Glutamatergic neuron (in vitro differentiated cells): ENCODE measurements at regions not wholly inside any gene's neighbourhood (a gene's known extent, or its start where the extent isn't known, plus 50 kb on each side); places are given as distances from the start of the nearest gene placed in this dataset.

Source experiments
- DNase-seq: peaks from one replicate; pipeline ENCODE4 v3.0.0; 2022
- H3K27ac Mint-ChIP-seq: one replicate; pipeline ENCODE4 v1.8.0; 2020; ENCODE audit warnings: mild to moderate bottlenecking, mixed read lengths, inconsistent platforms; ENCODE audit not compliant: unreplicated experiment
- H3K27me3 Mint-ChIP-seq: one replicate; pipeline ENCODE4 v1.8.0; 2020; ENCODE audit warnings: mild to moderate bottlenecking, moderate library complexity, mixed read lengths, inconsistent platforms; ENCODE audit not compliant: unreplicated experiment
- H3K36me3 Mint-ChIP-seq: one replicate; pipeline ENCODE4 v1.8.0; 2020; ENCODE audit warnings: mild to moderate bottlenecking, mixed read lengths, inconsistent platforms; ENCODE audit not compliant: unreplicated experiment
- H3K4me1 Mint-ChIP-seq: one replicate; pipeline ENCODE4 v1.8.0; 2020; ENCODE audit warnings: mild to moderate bottlenecking, low read depth, mixed read lengths, inconsistent platforms; ENCODE audit not compliant: unreplicated experiment
- H3K4me3 Mint-ChIP-seq: one replicate; pipeline ENCODE4 v1.8.0; 2020; ENCODE audit warnings: mild to moderate bottlenecking, mixed read lengths, inconsistent platforms; ENCODE audit not compliant: unreplicated experiment
- H3K9me3 Mint-ChIP-seq: one replicate; pipeline ENCODE4 v1.8.0; 2020; ENCODE audit warnings: mild to moderate bottlenecking, moderate library complexity, mixed read lengths, inconsistent platforms; ENCODE audit not compliant: unreplicated experiment
- CTCF ChIP-seq: fragments of 200-600 bp; sonication (generic); IDR thresholded peaks from one replicate; pipeline ENCODE4 v1.5.0; 2021; ENCODE audit not compliant: partially characterized antibody, unreplicated experiment

GRCh38 chr14:85447883-85448282, 82.1 kb upstream of the FLRT2 start:
- Mint-ChIP-seq H3K4me3 (no peak overlapping the region), H3K9me3 (peaks cover 1% of the 10 kb centered on the region)

GRCh38 chr14:85451421-85451820, 78.5 kb upstream of the FLRT2 start:
- H3K4me3 Mint-ChIP-seq = no peak overlapping the region
- peaks cover 3% of the 10 kb centered on the region for H3K27me3 Mint-ChIP-seq
- peaks cover 1% of the 10 kb centered on the region for H3K9me3 Mint-ChIP-seq
- H3K4me1 Mint-ChIP-seq = no peaks in the 10 kb centered on the region
- TF ChIP-seq CTCF = no peak
- DNase-seq = no peak
- no peak overlapping the region for H3K27ac Mint-ChIP-seq
- no peaks in the 10 kb centered on the region for H3K36me3 Mint-ChIP-seq

More at GRCh38 chr14:85447883-85448282, 82.1 kb upstream of the FLRT2 start:
- H3K36me3 Mint-ChIP-seq = no peaks in the 10 kb centered on the region
- no peak overlapping the region for H3K27ac Mint-ChIP-seq
- no peaks in the 10 kb centered on the region for H3K4me1 Mint-ChIP-seq
- no peaks in the 10 kb centered on the region for H3K27me3 Mint-ChIP-seq
- no peak for DNase-seq
- TF ChIP-seq CTCF = no peak

- H3K27me3 Mint-ChIP-seq = peaks cover 3% of the 10 kb centered on the region
- H3K4me3 Mint-ChIP-seq = no peak overlapping the region
- no peaks in the 10 kb centered on the region for H3K4me1 Mint-ChIP-seq
- no peak for DNase-seq
- no peak for TF ChIP-seq CTCF
- H3K36me3 Mint-ChIP-seq = no peaks in the 10 kb centered on the region
- peaks cover 1% of the 10 kb centered on the region for H3K9me3 Mint-ChIP-seq
- H3K27ac Mint-ChIP-seq = no peak overlapping the region
Measured at GRCh38 chr14:85453401-85454225, 76.3 kb upstream of the FLRT2 start.

GRCh38 chr14:85454226-85454813, 75.6 kb upstream of the FLRT2 start:
- Mint-ChIP-seq H3K36me3 (no peaks in the 10 kb centered on the region), H3K4me3 (no peak overlapping the region), H3K4me1 (no peaks in the 10 kb centered on the region), H3K9me3 (peaks cover 1% of the 10 kb centered on the region), H3K27ac (no peak overlapping the region), H3K27me3 (peaks cover 3% of the 10 kb centered on the region)
- DNase-seq = no peak
- TF ChIP-seq CTCF = no peak

- Mint-ChIP-seq H3K9me3 (peaks cover 2% of the 10 kb centered on the region), H3K27me3 (peaks cover 2% of the 10 kb centered on the region), H3K4me3 (no peak overlapping the region), H3K27ac (no peak overlapping the region), H3K36me3 (no peaks in the 10 kb centered on the region), H3K4me1 (no peaks in the 10 kb centered on the region)
- DNase-seq = no peak
- no peak for TF ChIP-seq CTCF
Measured at GRCh38 chr14:85459361-85460000, 70.5 kb upstream of the FLRT2 start.
